Left lung (tissue), 4 donors: ENCODE measurements at regions not wholly inside any gene's neighbourhood (a gene's known extent, or its start where the extent isn't known, plus 50 kb on each side); places are given as distances from the start of the nearest gene placed in this dataset.

Experiments used
- ATAC-seq: fragments of 200-7000 bp; cut with Tn5 transposase; one replicate; pipeline ENCODE4 v1.9.1; 2020; ENCODE audit warnings: moderate library complexity
- DNase-seq, 4 donors: peaks; one replicate each; pipeline ENCODE4 v3.0.0-alpha.2; 2013 to 2020
- H3K27ac ChIP-seq, 2 donors: fragments of 200-600 bp; sonication (generic) in 1 of 2; one replicate each; pipeline versions ENCODE4 v1.5.0 to v1.8.0; 2020 to 2021
- H3K27me3 ChIP-seq, 2 donors: fragments of 200-600 bp; sonication (generic) in 1 of 2; one replicate each; pipeline versions ENCODE4 v1.5.0 to v1.8.0; 2020 to 2021
- H3K36me3 ChIP-seq, 2 donors: fragments of 200-600 bp; sonication (generic) in 1 of 2; one replicate each; pipeline versions ENCODE4 v1.5.0 to v1.8.0; 2020 to 2021
- H3K4me1 ChIP-seq, 2 donors: fragments of 200-600 bp; one replicate each; pipeline ENCODE4 v1.8.0; 2021
- H3K4me3 ChIP-seq, 2 donors: fragments of 200-600 bp; sonication (generic) in 1 of 2; one replicate each; pipeline versions ENCODE4 v1.5.0 to v1.8.0; 2020 to 2021; ENCODE audit warnings: mild to moderate bottlenecking in 1 of 2
- H3K9me3 ChIP-seq, 2 donors: fragments of 200-600 bp; sonication (generic) in 1 of 2; one replicate each; pipeline versions ENCODE4 v1.5.0 to v1.8.0; 2020 to 2021
- intact Hi-C, 2 donors: fragments of 100-400 bp; cut with DNase I; formaldehyde crosslinking; loops; one replicate each; pipeline versions ENCODE4 v1.11.2 to v1.14.2; 2022
- TF ChIP-seq, protein P1 (sequence below), 2 donors: fragments of 200-600 bp; sonication (generic) in 1 of 2; IDR thresholded peaks; one replicate each; pipeline versions ENCODE4 v1.5.0 to v1.8.0; 2021; ENCODE audit warnings: antibody characterized with exemption in 2 of 2
- donor health status: DM: no; HTN: yes; CAD: no.
- donor health status: DM: no; HTN: no; CAD: no.

DNA sequence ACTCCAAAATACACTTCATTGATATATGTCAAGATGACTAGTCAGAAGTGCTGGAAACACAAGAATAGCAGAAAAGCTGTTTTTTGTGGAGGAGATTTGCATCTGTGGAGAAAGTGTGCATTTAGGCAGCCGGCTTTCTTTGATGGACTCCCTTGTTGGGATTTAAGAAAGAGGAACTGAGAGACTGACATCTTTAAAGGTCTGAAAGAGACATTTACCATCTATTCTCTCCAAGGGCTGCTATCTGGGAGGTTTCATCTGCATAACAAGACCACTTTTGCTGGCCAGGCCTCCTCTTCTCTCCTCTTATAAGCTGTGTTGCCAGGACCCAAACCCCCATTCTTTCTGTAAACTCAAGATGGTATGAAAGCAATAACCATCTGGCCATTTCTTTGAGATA, 1065.0 kb downstream of the NLGN4X start:
- TF ChIP-seq, protein P1, sequence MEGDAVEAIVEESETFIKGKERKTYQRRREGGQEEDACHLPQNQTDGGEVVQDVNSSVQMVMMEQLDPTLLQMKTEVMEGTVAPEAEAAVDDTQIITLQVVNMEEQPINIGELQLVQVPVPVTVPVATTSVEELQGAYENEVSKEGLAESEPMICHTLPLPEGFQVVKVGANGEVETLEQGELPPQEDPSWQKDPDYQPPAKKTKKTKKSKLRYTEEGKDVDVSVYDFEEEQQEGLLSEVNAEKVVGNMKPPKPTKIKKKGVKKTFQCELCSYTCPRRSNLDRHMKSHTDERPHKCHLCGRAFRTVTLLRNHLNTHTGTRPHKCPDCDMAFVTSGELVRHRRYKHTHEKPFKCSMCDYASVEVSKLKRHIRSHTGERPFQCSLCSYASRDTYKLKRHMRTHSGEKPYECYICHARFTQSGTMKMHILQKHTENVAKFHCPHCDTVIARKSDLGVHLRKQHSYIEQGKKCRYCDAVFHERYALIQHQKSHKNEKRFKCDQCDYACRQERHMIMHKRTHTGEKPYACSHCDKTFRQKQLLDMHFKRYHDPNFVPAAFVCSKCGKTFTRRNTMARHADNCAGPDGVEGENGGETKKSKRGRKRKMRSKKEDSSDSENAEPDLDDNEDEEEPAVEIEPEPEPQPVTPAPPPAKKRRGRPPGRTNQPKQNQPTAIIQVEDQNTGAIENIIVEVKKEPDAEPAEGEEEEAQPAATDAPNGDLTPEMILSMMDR (IDR thresholded peaks at IDR 0.05): no peak
- Histone ChIP-seq H3K4me1 (no peaks in the 10 kb centered on the region), H3K36me3 (no peaks in the 10 kb centered on the region), H3K9me3 (no peaks in the 10 kb centered on the region), H3K27me3 (no peaks in the 10 kb centered on the region), H3K27ac (no peak overlapping the region), H3K4me3 (no peak overlapping the region)
- ATAC-seq (no peak), DNase-seq (no peak)
- intact Hi-C loops: no loop called here

DNA sequence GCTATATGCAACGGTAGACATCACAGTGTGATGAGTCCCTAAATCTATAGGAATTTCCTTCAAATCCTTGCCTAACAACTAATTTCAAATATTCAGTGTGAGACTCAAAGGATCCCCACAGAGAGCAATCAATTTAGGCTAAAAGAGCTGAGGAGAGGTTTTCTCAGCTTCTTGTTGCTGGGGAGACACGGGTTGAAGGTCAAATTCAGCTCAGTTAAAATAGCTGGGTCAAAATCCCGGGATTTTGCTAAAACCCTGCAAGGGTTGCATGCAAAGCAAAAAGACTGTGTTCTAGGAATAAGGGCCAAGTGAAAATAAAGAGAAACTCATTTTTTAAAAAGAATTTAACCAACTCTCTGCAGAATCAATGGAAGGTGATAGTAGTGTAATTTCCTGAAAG, 1073.4 kb downstream of the NLGN4X start:
- TF ChIP-seq, protein P1 (IDR thresholded peaks at IDR 0.05): no peak
- no peak overlapping the region for H3K27ac ChIP-seq
- no peaks in the 10 kb centered on the region for H3K36me3 ChIP-seq
- H3K4me3 ChIP-seq: no peak overlapping the region
- ATAC-seq (no peak), DNase-seq (no peak)
- intact Hi-C loops: no loop called here
- H3K4me1 ChIP-seq: no peaks in the 10 kb centered on the region
- no peaks in the 10 kb centered on the region for H3K9me3 ChIP-seq
- no peaks in the 10 kb centered on the region for H3K27me3 ChIP-seq

DNA sequence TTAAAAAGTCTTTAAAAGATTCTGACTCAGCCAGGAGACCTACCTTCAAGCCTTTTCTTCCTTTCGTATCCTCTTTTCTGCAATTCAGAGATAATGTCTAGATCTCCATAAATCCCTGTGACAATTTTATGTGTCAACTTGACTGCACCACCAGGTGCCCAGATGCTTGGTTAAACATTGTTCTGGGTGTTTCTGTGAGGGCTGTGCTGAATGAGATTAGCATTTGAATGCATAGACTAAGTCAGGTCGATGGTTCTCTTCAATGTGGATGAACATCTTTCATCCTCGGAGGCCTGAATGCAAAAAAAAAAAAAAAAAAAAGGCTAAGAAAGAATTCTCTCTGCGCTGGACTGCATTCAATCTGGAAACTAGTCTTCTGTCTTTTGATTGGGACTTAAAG, 1082.7 kb downstream of the NLGN4X start:
- ATAC-seq (no peak), DNase-seq (no peak)
- TF ChIP-seq, protein P1 (IDR thresholded peaks at IDR 0.05): no peak
- H3K27ac ChIP-seq: no peak overlapping the region
- no peaks in the 10 kb centered on the region for H3K27me3 ChIP-seq
- no peaks in the 10 kb centered on the region for H3K36me3 ChIP-seq
- intact Hi-C loops: no loop called here
- no peaks in the 10 kb centered on the region for H3K4me1 ChIP-seq
- H3K9me3 ChIP-seq: no peaks in the 10 kb centered on the region
- H3K4me3 ChIP-seq: no peak overlapping the region

DNA sequence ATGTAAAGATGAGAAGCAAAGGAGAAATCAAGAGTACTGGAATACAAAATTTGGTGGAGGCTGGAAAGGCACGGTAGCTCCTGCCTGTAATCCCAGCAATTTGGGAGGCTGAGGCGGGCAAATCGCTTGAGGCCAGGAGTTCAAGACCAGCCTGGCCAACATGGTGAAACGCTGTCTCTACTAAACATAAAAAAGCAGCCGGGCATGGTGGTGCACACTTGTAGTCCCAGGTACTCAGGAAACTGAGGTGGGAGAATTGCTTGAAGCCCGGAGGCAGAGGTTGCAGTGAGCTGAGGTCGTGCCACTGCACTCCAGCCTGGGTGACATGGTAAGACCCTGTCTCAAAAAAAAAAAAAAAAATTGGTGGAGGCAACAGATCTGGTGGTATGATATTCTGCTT, 1086.0 kb downstream of the NLGN4X start:
- Histone ChIP-seq H3K27ac (no peak overlapping the region), H3K36me3 (no peaks in the 10 kb centered on the region), H3K4me1 (no peaks in the 10 kb centered on the region), H3K27me3 (no peaks in the 10 kb centered on the region), H3K9me3 (no peaks in the 10 kb centered on the region), H3K4me3 (no peak overlapping the region)
- intact Hi-C loops: no loop called here
- DNase-seq (no peak), ATAC-seq (no peak)
- TF ChIP-seq, protein P1 (IDR thresholded peaks at IDR 0.05): no peak

DNA sequence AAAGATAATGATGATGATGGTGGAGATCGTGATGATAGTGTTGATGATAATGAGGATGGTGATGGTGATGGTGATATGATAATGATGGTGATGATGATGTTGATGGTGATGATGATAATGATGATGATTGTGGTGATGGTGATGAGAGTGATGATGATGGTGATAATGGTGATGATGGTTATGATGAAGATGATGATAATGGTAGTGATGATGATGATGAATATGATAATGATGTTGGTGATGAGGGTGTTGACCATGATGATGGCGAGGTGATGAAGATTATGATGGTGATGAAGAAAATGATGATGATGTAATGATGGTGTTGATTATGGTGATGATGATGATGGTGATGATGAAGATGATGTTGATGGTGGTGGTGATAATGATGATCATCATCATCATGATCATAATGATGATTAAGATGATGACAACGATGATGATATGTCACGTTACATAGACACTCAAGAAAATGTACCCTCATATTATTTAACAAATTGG, 1106.4 kb downstream of the NLGN4X start:
- no peak for DNase-seq
- Histone ChIP-seq H3K36me3 (no peaks in the 10 kb centered on the region), H3K27me3 (no peaks in the 10 kb centered on the region), H3K27ac (no peak overlapping the region), H3K9me3 (no peaks in the 10 kb centered on the region), H3K4me3 (no peak overlapping the region), H3K4me1 (no peaks in the 10 kb centered on the region)
- TF ChIP-seq, protein P1 (IDR thresholded peaks at IDR 0.05): no peak
- ATAC-seq: no peak
- intact Hi-C loops: no loop called here
